CD4-positive, CD25-positive, alpha-beta regulatory T cell (primary cell): ENCODE measurements at regions not wholly inside any gene's neighbourhood (a gene's known extent, or its start where the extent isn't known, plus 50 kb on each side); places are given as distances from the start of the nearest gene placed in this dataset.

Experiments
- ATAC-seq, 2 donors: fragments of 150-1000 bp; cut with Tn5 transposase; one replicate each; pipeline ENCODE4 v1.10.0; 2021; ENCODE audit warnings: low read depth in 2 of 2, moderate number of reproducible peaks in 2 of 2, moderate library complexity in 1 of 2
- DNase-seq, 3 donors: peaks; one replicate each; pipeline versions ENCODE4 v3.0.0 to v3.0.0-alpha.2; 2012 to 2022; ENCODE audit warnings: mixed read lengths in 1 of 3
- H3K27ac ChIP-seq: one replicate; pipeline ENCODE4 v1.7.0; 2013; ENCODE audit warnings: mild to moderate bottlenecking, low read length; ENCODE audit not compliant: insufficient read depth, poor library complexity, severe bottlenecking
- H3K27me3 ChIP-seq: one replicate; pipeline ENCODE4 v1.7.0; 2013; ENCODE audit warnings: low read length; ENCODE audit not compliant: control insufficient read depth, insufficient read depth
- H3K36me3 ChIP-seq: one replicate; pipeline ENCODE4 v1.7.0; 2013; ENCODE audit warnings: mild to moderate bottlenecking, low read length, moderate library complexity; ENCODE audit not compliant: control insufficient read depth, insufficient read depth
- H3K4me1 ChIP-seq: 2 replicates; pipeline ENCODE4 v1.7.0; 2013; ENCODE audit warnings: mild to moderate bottlenecking, low read length; ENCODE audit not compliant: insufficient read depth, control insufficient read depth, poor library complexity, severe bottlenecking
- H3K4me3 ChIP-seq: one replicate; pipeline ENCODE4 v1.7.0; 2013; ENCODE audit warnings: low read depth, mild to moderate bottlenecking, low read length, moderate library complexity
- H3K9me3 ChIP-seq, 2 experiments: 1 replicate in 1 of 2; 2 replicates in 1 of 2; pipeline ENCODE4 v1.7.0; 2013; ENCODE audit warnings: low read length in 2 of 2, mild to moderate bottlenecking in 1 of 2, moderate library complexity in 1 of 2; ENCODE audit not compliant: control insufficient read depth in 2 of 2
- H3K27ac Mint-ChIP-seq, 3 donors: one replicate each; pipeline ENCODE4 v1.8.0; 2020 to 2022; ENCODE audit warnings: mild to moderate bottlenecking in 3 of 3, mixed read lengths in 3 of 3, moderate library complexity in 2 of 3
- H3K27me3 Mint-ChIP-seq: one replicate; pipeline ENCODE4 v1.8.0; 2022; ENCODE audit warnings: mild to moderate bottlenecking, mixed read lengths
- H3K36me3 Mint-ChIP-seq: one replicate; pipeline ENCODE4 v1.8.0; 2020; ENCODE audit warnings: mixed read lengths
- H3K4me1 Mint-ChIP-seq, 4 donors: one replicate each; pipeline ENCODE4 v1.8.0; 2020 to 2022; ENCODE audit warnings: mixed read lengths in 4 of 4, mild to moderate bottlenecking in 1 of 4
- H3K4me3 Mint-ChIP-seq, 4 donors: one replicate each; pipeline ENCODE4 v1.8.0; 2020 to 2022; ENCODE audit warnings: mild to moderate bottlenecking in 4 of 4, mixed read lengths in 4 of 4, moderate library complexity in 3 of 4
- H3K9me3 Mint-ChIP-seq, 7 donors: one replicate each; pipeline ENCODE4 v1.8.0; 2020 to 2022; ENCODE audit warnings: mixed read lengths in 7 of 7, mild to moderate bottlenecking in 3 of 7, moderate library complexity in 2 of 7

DNA sequence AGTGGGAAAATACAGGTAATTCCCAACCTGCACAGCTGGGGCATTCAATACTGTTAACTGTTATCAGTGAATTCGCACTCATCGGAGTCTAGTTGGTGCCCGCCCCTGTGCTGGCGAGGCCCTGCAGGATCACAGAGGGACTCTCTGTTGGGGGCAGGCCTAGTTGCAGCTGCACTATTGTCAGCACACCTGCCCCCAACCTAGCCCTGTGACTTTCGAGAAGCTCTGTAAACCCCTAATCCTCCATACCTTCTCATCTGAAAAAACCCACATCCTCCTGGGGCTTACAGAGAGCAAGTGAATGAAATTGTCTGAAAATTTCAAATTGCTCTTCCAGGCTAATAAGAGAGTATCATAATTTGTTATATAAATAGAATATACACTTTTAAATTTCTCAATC lies 132.2 kb upstream of the NUDT4 start:
- Histone ChIP-seq H3K27ac (no peak overlapping the region), H3K4me1 (peaks cover 5% of the 10 kb centered on the region), H3K9me3 (no peaks in the 10 kb centered on the region), H3K36me3 (no peaks in the 10 kb centered on the region), H3K4me3 (no peak overlapping the region), H3K27me3 (no peaks in the 10 kb centered on the region)
- DNase-seq (peak in 2 of 3 donors; percentile 49 to 69), ATAC-seq (peak; percentile 84 to 88)
- Mint-ChIP-seq H3K36me3 (no peaks in the 10 kb centered on the region), H3K4me3 (peak overlapping the region in 2 of 4 donors; percentile 49 to 67), H3K9me3 (peaks cover 0 to 1% (median 0%) of the 10 kb centered on the region in 7 donors), H3K27me3 (no peaks in the 10 kb centered on the region), H3K27ac (peak overlapping the region; percentile 30 to 85 (median 77)), H3K4me1 (peaks cover 0 to 43% (median 14%) of the 10 kb centered on the region in 4 donors)

DNA sequence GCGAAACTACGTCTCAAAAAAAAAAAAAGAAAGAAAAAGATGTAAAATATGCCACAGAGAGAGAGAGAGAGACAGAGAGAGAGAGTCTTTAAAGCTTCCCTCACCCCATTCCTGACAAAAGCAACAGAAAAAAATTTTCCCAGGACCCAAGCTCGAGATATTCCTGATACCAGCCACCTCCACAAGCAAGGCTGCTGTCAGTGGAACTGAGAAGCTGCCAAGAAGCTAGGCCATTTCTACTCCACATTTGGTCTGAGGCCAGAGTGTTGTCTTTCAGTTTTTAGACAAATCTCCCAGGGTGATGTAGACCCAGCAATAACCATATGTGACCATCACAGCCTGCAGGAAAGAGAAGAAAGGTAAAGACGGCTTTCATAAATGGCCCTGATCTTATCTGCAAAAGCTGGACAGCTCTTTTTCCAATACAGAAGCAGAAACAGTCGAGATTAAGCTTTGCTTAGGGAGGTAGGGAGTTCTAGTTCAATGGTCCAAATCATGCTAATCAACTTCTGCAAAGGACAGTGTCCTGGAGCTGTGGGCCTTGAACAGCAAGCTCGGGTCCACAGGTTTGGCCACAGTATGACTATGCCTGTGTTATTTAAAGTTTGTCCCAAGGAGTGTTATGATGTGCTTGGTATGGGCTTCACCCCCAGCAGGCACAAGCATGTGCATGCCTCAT lies 130.3 kb upstream of the NUDT4 start:
- no peaks in the 10 kb centered on the region for H3K36me3 ChIP-seq
- H3K4me3 ChIP-seq: no peak overlapping the region
- H3K27ac ChIP-seq: no peak overlapping the region
- no peaks in the 10 kb centered on the region for H3K27me3 ChIP-seq
- Mint-ChIP-seq H3K27ac (peak overlapping the region in 1 of 3 donors; percentile 39), H3K9me3 (peaks cover 0 to 1% (median 0%) of the 10 kb centered on the region in 7 donors), H3K27me3 (no peaks in the 10 kb centered on the region), H3K4me1 (peaks cover 0 to 43% (median 14%) of the 10 kb centered on the region in 4 donors), H3K36me3 (no peaks in the 10 kb centered on the region), H3K4me3 (no peak overlapping the region)
- ATAC-seq: no peak
- H3K9me3 ChIP-seq: no peaks in the 10 kb centered on the region
- no peak for DNase-seq
- H3K4me1 ChIP-seq: peaks cover 5% of the 10 kb centered on the region

DNA sequence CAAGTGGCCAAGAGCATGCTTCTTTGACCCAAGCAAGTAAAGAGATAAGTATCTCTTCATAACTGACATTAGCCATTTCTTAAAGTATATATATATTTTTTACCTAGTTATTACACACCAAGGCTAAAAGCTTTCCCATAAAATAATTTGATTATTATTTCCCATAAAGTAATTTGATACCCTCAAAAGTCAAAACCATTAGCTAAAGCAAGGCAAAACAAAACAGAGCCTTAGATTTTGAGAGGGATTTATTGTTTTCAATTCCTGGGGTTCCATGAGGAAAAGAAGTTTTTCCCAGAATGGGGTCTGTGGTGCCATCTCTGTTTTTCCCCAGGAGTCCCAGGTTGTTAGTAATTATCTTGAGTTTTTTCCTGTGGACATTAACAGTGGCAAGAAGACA lies 125.5 kb upstream of the NUDT4 start:
- Histone ChIP-seq H3K36me3 (no peaks in the 10 kb centered on the region), H3K4me3 (no peak overlapping the region), H3K27ac (no peak overlapping the region), H3K4me1 (no peaks in the 10 kb centered on the region), H3K27me3 (no peaks in the 10 kb centered on the region), H3K9me3 (peaks cover 7 to 8% of the 10 kb centered on the region in 2 experiments)
- no peaks in the 10 kb centered on the region for H3K36me3 Mint-ChIP-seq
- peaks cover 10% of the 10 kb centered on the region for H3K27me3 Mint-ChIP-seq
- H3K27ac Mint-ChIP-seq: no peak overlapping the region
- no peak overlapping the region for H3K4me3 Mint-ChIP-seq
- H3K9me3 Mint-ChIP-seq: peaks cover 0 to 16% (median 7%) of the 10 kb centered on the region in 7 donors
- no peak for ATAC-seq
- DNase-seq: no peak
- peaks cover 0 to 15% (median 2%) of the 10 kb centered on the region in 4 donors for H3K4me1 Mint-ChIP-seq

DNA sequence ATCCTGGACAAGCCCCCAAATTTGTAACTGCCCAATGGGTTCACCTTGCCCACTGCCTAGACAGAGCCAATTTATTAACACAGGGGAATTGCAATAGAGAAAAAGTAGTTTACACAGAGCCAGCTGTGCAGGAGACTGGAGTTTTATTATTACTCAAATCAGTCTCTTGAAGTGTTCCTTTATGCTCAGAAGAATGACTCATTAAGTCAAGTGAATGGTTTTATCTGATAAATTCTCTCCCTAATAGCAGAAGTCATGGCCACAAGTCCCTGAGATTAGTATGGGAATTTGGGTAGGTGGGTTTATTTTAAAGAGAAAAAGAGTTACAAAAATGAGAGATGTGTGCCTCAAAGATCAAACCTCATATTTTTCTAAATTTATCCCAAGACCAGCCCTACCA lies 122.8 kb upstream of the NUDT4 start:
- peaks cover 0 to 16% (median 7%) of the 10 kb centered on the region in 7 donors for H3K9me3 Mint-ChIP-seq
- H3K27ac Mint-ChIP-seq: no peak overlapping the region

DNA sequence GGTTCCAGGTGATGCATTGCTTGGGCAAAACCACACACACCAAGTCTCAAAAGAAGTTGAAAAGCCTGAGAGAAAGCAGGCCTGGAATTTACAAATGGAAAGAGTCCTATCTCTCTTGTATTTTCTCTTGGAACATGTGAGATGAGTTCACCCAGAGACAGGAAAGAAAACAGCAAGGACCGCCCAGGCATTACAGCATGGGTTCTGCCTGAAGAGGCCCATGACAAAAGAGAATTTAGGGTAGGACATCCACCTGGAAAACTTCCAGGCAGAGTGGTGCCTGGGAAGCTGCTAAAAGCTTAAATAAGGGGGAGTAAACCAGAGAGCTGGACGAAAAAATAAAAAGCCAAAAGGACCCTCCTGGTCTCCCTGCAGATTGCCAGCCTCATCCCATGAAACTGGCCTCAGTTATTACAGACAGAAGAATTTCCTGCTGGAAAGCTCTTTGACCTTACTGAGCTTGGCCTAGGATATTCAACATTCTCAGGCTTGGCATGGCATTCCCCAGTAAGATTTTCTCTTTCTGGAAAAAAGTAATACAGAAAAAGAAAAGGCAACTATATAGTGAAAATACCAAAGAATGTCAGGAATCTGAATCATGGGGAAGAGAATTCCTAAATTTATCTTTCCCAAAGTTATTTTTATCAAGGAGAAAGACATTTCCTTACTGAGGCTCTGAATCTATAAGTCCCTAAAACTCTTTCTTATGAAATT lies 121.3 kb upstream of the NUDT4 start:
- Histone ChIP-seq H3K36me3 (no peaks in the 10 kb centered on the region), H3K4me3 (no peak overlapping the region), H3K9me3 (peaks cover 7 to 8% of the 10 kb centered on the region in 2 experiments), H3K27me3 (no peaks in the 10 kb centered on the region), H3K4me1 (no peaks in the 10 kb centered on the region), H3K27ac (no peak overlapping the region)
- no peaks in the 10 kb centered on the region for H3K36me3 Mint-ChIP-seq
- H3K4me1 Mint-ChIP-seq: no peaks in the 10 kb centered on the region
- H3K27ac Mint-ChIP-seq: no peak overlapping the region
- no peak overlapping the region for H3K4me3 Mint-ChIP-seq
- peaks cover 0 to 16% (median 7%) of the 10 kb centered on the region in 7 donors for H3K9me3 Mint-ChIP-seq
- DNase-seq: no peak
- H3K27me3 Mint-ChIP-seq: peaks cover 10% of the 10 kb centered on the region
- no peak for ATAC-seq

More for the DNA sequence above, 122.8 kb upstream of the NUDT4 start:
- no peak overlapping the region for H3K27ac ChIP-seq
- H3K4me1 ChIP-seq: no peaks in the 10 kb centered on the region
- Mint-ChIP-seq H3K4me1 (peaks cover 0 to under 1% (median 0%) of the 10 kb centered on the region in 4 donors), H3K36me3 (no peaks in the 10 kb centered on the region), H3K27me3 (peaks cover 10% of the 10 kb centered on the region), H3K4me3 (no peak overlapping the region)
- no peaks in the 10 kb centered on the region for H3K27me3 ChIP-seq
- H3K9me3 ChIP-seq: peaks cover 7 to 8% of the 10 kb centered on the region in 2 experiments
- DNase-seq (no peak), ATAC-seq (no peak)
- H3K36me3 ChIP-seq: no peaks in the 10 kb centered on the region
- H3K4me3 ChIP-seq: no peak overlapping the region

DNA sequence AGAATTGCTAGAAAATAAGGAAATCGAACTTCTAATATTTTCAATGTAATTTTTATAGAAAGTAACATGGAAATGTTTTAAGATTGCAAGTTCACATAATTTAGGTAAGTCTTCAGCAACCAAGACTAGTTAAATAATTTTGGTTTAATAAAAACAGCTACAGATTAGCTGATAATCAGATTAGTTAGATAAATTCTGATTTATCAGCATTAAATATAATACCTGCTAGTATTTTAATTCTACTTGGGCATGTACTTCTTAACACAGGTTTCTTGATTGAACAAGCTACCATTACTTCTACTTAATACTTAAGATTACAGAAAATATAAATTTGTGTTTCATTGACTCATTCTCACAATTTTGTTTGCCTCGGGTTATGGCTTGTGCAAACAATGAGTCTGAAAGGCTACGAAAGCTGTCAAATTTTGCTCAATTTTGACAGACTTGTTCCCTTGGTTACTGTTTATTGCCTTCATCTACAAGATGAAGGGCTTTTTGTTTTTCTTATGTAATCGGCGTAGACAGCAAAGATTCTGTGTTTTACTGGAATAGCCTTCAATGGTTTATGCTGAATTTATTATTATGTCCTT lies 116.1 kb upstream of the NUDT4 start:
- ATAC-seq (no peak), DNase-seq (no peak)
- no peaks in the 10 kb centered on the region for H3K36me3 ChIP-seq
- no peaks in the 10 kb centered on the region for H3K27me3 ChIP-seq
- H3K4me1 Mint-ChIP-seq: no peaks in the 10 kb centered on the region
- H3K36me3 Mint-ChIP-seq: no peaks in the 10 kb centered on the region
- H3K4me3 Mint-ChIP-seq: no peak overlapping the region
- H3K27ac ChIP-seq: no peak overlapping the region
- H3K27ac Mint-ChIP-seq: no peak overlapping the region
- H3K9me3 Mint-ChIP-seq: no peaks in the 10 kb centered on the region
- H3K4me3 ChIP-seq: no peak overlapping the region
- H3K4me1 ChIP-seq: no peaks in the 10 kb centered on the region
- H3K9me3 ChIP-seq: no peaks in the 10 kb centered on the region
- no peaks in the 10 kb centered on the region for H3K27me3 Mint-ChIP-seq

DNA sequence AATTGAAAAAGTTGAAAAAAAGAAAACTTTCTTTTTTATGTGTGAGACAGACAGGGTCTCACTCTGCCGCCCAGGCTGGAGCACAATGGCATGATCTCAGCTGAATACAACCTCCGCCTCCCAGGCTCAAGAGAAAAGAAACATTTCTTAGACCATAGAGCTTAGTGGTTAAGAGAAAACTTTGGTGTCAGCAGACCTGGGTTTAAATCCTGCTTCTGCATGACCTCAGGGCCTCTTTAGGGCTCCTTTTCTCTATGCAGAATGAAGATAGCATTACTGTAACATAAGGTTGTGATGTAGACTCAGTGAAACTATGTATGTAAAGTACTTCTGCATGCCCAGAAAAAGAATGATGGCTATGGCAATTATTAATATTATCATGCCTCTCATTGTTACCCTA lies 104.7 kb upstream of the NUDT4 start:
- Mint-ChIP-seq H3K36me3 (no peaks in the 10 kb centered on the region), H3K27ac (no peak overlapping the region), H3K27me3 (peaks cover 1% of the 10 kb centered on the region), H3K4me3 (no peak overlapping the region), H3K4me1 (peaks cover 0 to 2% (median 0%) of the 10 kb centered on the region in 4 donors), H3K9me3 (peaks cover 0 to 8% (median 1%) of the 10 kb centered on the region in 7 donors)
- Histone ChIP-seq H3K4me3 (no peak overlapping the region), H3K27me3 (no peaks in the 10 kb centered on the region), H3K36me3 (no peaks in the 10 kb centered on the region), H3K27ac (no peak overlapping the region), H3K9me3 (no peaks in the 10 kb centered on the region), H3K4me1 (no peaks in the 10 kb centered on the region)
- DNase-seq (no peak), ATAC-seq (no peak)
